CD8-positive, alpha-beta memory T cell (primary cell): ENCODE measurements at regions not wholly inside any gene's neighbourhood (a gene's known extent, or its start where the extent isn't known, plus 50 kb on each side); places are given as distances from the start of the nearest gene placed in this dataset.

Experiments
- CTCF ChIA-PET: fragments of 350-600 bp; sonication (Branson Sonifier 250); formaldehyde crosslinking; loops from one replicate; lab custom pipeline; 2021; ENCODE audit warnings: antibody characterized with exemption; lab: Charles Lee
- POLR2A ChIA-PET: fragments of 350-600 bp; sonication (Branson Sonifier 250); formaldehyde crosslinking; loops from one replicate; lab custom pipeline; 2021; ENCODE audit warnings: antibody characterized with exemption; lab: Charles Lee
- DNase-seq, 5 donors: peaks; one replicate each; pipeline versions ENCODE4 v3.0.0 to v3.0.0-alpha.2; 2020 to 2022; ENCODE audit warnings: mixed read lengths in 1 of 5
- H3K27ac ChIP-seq: one replicate; pipeline ENCODE4 v1.7.0; 2013; ENCODE audit warnings: low read depth, mild to moderate bottlenecking, low read length, moderate library complexity
- H3K27me3 ChIP-seq: 2 replicates; pipeline ENCODE4 v1.7.0; 2013; ENCODE audit warnings: low read length, mild to moderate bottlenecking; ENCODE audit not compliant: insufficient read depth, poor library complexity, severe bottlenecking
- H3K36me3 ChIP-seq: 2 replicates; pipeline ENCODE4 v1.7.0; 2013; ENCODE audit warnings: mild to moderate bottlenecking, low read length, moderate library complexity; ENCODE audit not compliant: insufficient read depth
- H3K4me1 ChIP-seq: 2 replicates; pipeline ENCODE4 v1.7.0; 2013; ENCODE audit warnings: mild to moderate bottlenecking, low read length, moderate library complexity; ENCODE audit not compliant: insufficient read depth
- H3K4me3 ChIP-seq: 2 replicates; pipeline ENCODE4 v1.7.0; 2013; ENCODE audit warnings: mild to moderate bottlenecking, low read length
- H3K9me3 ChIP-seq: 2 replicates; pipeline ENCODE4 v1.7.0; 2013; ENCODE audit warnings: mild to moderate bottlenecking, low read length
- H3K27ac Mint-ChIP-seq, 8 donors: one replicate each; pipeline ENCODE4 v1.8.0; 2020 to 2021; ENCODE audit warnings: mixed read lengths in 8 of 8, mild to moderate bottlenecking in 6 of 8, inconsistent platforms in 3 of 8, moderate library complexity in 3 of 8
- H3K27me3 Mint-ChIP-seq, 2 donors: one replicate each; pipeline ENCODE4 v1.8.0; 2020 to 2021; ENCODE audit warnings: mixed read lengths in 2 of 2, mild to moderate bottlenecking in 1 of 2, moderate library complexity in 1 of 2
- H3K36me3 Mint-ChIP-seq, 3 donors: one replicate each; pipeline ENCODE4 v1.8.0; 2020 to 2021; ENCODE audit warnings: mixed read lengths in 3 of 3, inconsistent platforms in 1 of 3, mild to moderate bottlenecking in 1 of 3
- H3K4me1 Mint-ChIP-seq, 3 donors: one replicate each; pipeline ENCODE4 v1.8.0; 2020 to 2021; ENCODE audit warnings: mixed read lengths in 3 of 3, inconsistent platforms in 1 of 3, mild to moderate bottlenecking in 1 of 3
- H3K4me3 Mint-ChIP-seq, 7 donors: one replicate each; pipeline ENCODE4 v1.8.0; 2020 to 2021; ENCODE audit warnings: mixed read lengths in 7 of 7, mild to moderate bottlenecking in 6 of 7, moderate library complexity in 4 of 7, inconsistent platforms in 2 of 7
- H3K9me3 Mint-ChIP-seq, 5 donors: one replicate each; pipeline ENCODE4 v1.8.0; 2020 to 2022; ENCODE audit warnings: mixed read lengths in 5 of 5, mild to moderate bottlenecking in 3 of 5, moderate library complexity in 2 of 5, inconsistent platforms in 1 of 5

GRCh38 chr11:27816197-27816596, 115.9 kb upstream of the BDNF start:
- ChIA-PET CTCF (no interaction called here), POLR2A (no interaction called here)
- Mint-ChIP-seq H3K4me1 (no peaks in the 10 kb centered on the region), H3K4me3 (no peak overlapping the region), H3K36me3 (no peaks in the 10 kb centered on the region), H3K9me3 (peaks cover 0 to 5% (median 2%) of the 10 kb centered on the region in 5 donors), H3K27ac (no peak overlapping the region), H3K27me3 (no peaks in the 10 kb centered on the region)
- Histone ChIP-seq H3K4me1 (no peaks in the 10 kb centered on the region), H3K36me3 (no peaks in the 10 kb centered on the region), H3K27me3 (no peaks in the 10 kb centered on the region), H3K4me3 (no peak overlapping the region), H3K27ac (no peak overlapping the region), H3K9me3 (no peaks in the 10 kb centered on the region)
- no peak for DNase-seq

GRCh38 chr11:27812341-27812740, 112.1 kb upstream of the BDNF start:
- CTCF ChIA-PET, result no interaction called here
- H3K4me1 ChIP-seq, result no peaks in the 10 kb centered on the region
- no peaks in the 10 kb centered on the region for H3K4me1 Mint-ChIP-seq
- H3K27ac ChIP-seq, result no peak overlapping the region
- H3K27ac Mint-ChIP-seq, result no peak overlapping the region
- DNase-seq, result no peak
- no peaks in the 10 kb centered on the region for H3K9me3 ChIP-seq
- H3K27me3 Mint-ChIP-seq, result no peaks in the 10 kb centered on the region
- H3K4me3 ChIP-seq, result no peak overlapping the region
- no peaks in the 10 kb centered on the region for H3K36me3 ChIP-seq
- POLR2A ChIA-PET, result no interaction called here
- no peaks in the 10 kb centered on the region for H3K36me3 Mint-ChIP-seq
- no peak overlapping the region for H3K4me3 Mint-ChIP-seq
- H3K27me3 ChIP-seq, result no peaks in the 10 kb centered on the region
- peaks cover 0 to 5% (median 0%) of the 10 kb centered on the region in 5 donors for H3K9me3 Mint-ChIP-seq

GRCh38 chr11:27807596-27807995, 107.3 kb upstream of the BDNF start:
- Mint-ChIP-seq H3K27ac (no peak overlapping the region), H3K4me1 (no peaks in the 10 kb centered on the region), H3K9me3 (peaks cover 0 to 5% (median 0%) of the 10 kb centered on the region in 5 donors), H3K27me3 (peaks cover 0 to 6% of the 10 kb centered on the region in 2 donors), H3K36me3 (no peaks in the 10 kb centered on the region), H3K4me3 (no peak overlapping the region)
- ChIA-PET POLR2A (interaction anchor here (0.7 kb wide), 1 partner anchor 81 kb away, joined by 3 read pairs; no protein-coding TSS in a partner anchor), CTCF (no interaction called here)
- no peak overlapping the region for H3K27ac ChIP-seq
- no peaks in the 10 kb centered on the region for H3K27me3 ChIP-seq
- DNase-seq, result no peak
- no peaks in the 10 kb centered on the region for H3K36me3 ChIP-seq
- H3K9me3 ChIP-seq, result no peaks in the 10 kb centered on the region
- no peaks in the 10 kb centered on the region for H3K4me1 ChIP-seq
- no peak overlapping the region for H3K4me3 ChIP-seq

DNA sequence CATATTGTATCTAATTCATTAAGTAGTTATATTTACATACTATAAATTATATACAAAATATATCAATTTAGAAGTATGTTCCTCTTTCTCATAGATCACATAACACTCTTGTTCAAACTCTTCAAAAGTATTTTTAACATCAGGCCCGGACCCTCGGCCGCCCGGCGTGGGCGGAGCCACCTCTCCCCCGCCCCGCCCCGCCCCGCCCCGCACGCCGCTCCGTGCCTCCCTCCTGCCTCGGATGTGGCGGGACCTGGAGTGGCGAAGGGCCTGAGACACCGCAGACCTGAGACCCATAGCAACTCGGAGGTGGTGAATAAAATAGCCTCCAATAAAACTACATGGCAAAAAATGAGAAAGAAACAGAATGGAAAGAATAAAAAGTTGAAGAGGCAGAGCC, 105.9 kb upstream of the BDNF start:
- Histone ChIP-seq H3K4me1 (no peaks in the 10 kb centered on the region), H3K27me3 (no peaks in the 10 kb centered on the region), H3K36me3 (no peaks in the 10 kb centered on the region), H3K9me3 (no peaks in the 10 kb centered on the region), H3K4me3 (no peak overlapping the region), H3K27ac (no peak overlapping the region)
- Mint-ChIP-seq H3K4me3 (no peak overlapping the region), H3K36me3 (no peaks in the 10 kb centered on the region), H3K4me1 (no peaks in the 10 kb centered on the region), H3K27me3 (peaks cover 0 to 6% of the 10 kb centered on the region in 2 donors), H3K27ac (no peak overlapping the region), H3K9me3 (peaks cover 0 to 9% (median 0%) of the 10 kb centered on the region in 5 donors)
- CTCF ChIA-PET, result no interaction called here
- POLR2A ChIA-PET, result no interaction called here
- DNase-seq, result no peak

GRCh38 chr11:27795955-27796861, 96.0 kb upstream of the BDNF start:
- ChIA-PET POLR2A (no interaction called here), CTCF (no interaction called here)
- Histone ChIP-seq H3K27me3 (no peaks in the 10 kb centered on the region), H3K4me3 (no peak overlapping the region), H3K36me3 (no peaks in the 10 kb centered on the region), H3K4me1 (no peaks in the 10 kb centered on the region), H3K9me3 (no peaks in the 10 kb centered on the region), H3K27ac (no peak overlapping the region)
- Mint-ChIP-seq H3K27ac (no peak overlapping the region), H3K27me3 (peaks cover 0 to 3% of the 10 kb centered on the region in 2 donors), H3K4me3 (no peak overlapping the region), H3K4me1 (no peaks in the 10 kb centered on the region), H3K9me3 (peaks cover 0 to 10% (median 7%) of the 10 kb centered on the region in 5 donors), H3K36me3 (no peaks in the 10 kb centered on the region)
- no peak for DNase-seq

DNA sequence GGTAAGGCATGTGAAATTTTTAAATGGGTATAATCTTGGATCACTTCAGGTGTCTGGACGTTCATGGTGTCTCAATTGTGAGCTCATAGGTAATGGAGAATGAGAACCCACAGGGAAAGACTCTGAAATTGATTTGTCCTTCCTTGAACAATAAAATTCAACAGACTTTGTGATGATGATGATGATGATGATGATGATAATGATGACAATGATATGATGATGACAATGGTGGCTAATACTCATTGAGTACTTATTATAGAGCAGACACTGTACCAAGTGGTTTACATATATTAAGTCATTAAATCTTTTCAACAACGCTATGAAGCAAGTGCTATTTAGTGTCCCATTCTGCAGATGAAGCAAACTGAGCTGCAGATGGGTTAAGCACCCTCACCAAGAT, 86.6 kb upstream of the BDNF start:
- ChIA-PET CTCF (no interaction called here), POLR2A (no interaction called here)
- Histone ChIP-seq H3K27me3 (no peaks in the 10 kb centered on the region), H3K4me1 (no peaks in the 10 kb centered on the region), H3K36me3 (no peaks in the 10 kb centered on the region), H3K27ac (no peak overlapping the region), H3K9me3 (no peaks in the 10 kb centered on the region), H3K4me3 (no peak overlapping the region)
- no peak for DNase-seq
- no peak overlapping the region for H3K4me3 Mint-ChIP-seq
- H3K27ac Mint-ChIP-seq, result no peak overlapping the region
- H3K9me3 Mint-ChIP-seq, result peaks cover 0 to 3% (median 2%) of the 10 kb centered on the region in 5 donors
- H3K27me3 Mint-ChIP-seq, result no peaks in the 10 kb centered on the region
- H3K36me3 Mint-ChIP-seq, result no peaks in the 10 kb centered on the region
- no peaks in the 10 kb centered on the region for H3K4me1 Mint-ChIP-seq

GRCh38 chr11:27786331-27786730, 86.1 kb upstream of the BDNF start:
- no peaks in the 10 kb centered on the region for H3K36me3 Mint-ChIP-seq
- peaks cover 0 to 2% (median under 1%) of the 10 kb centered on the region in 5 donors for H3K9me3 Mint-ChIP-seq
- no peaks in the 10 kb centered on the region for H3K27me3 Mint-ChIP-seq
- no peak overlapping the region for H3K4me3 Mint-ChIP-seq
- ChIA-PET POLR2A (no interaction called here), CTCF (no interaction called here)
- H3K27ac ChIP-seq, result no peak overlapping the region
- no peak for DNase-seq
- no peaks in the 10 kb centered on the region for H3K27me3 ChIP-seq
- H3K4me1 Mint-ChIP-seq, result no peaks in the 10 kb centered on the region
- H3K9me3 ChIP-seq, result no peaks in the 10 kb centered on the region
- no peaks in the 10 kb centered on the region for H3K4me1 ChIP-seq
- no peak overlapping the region for H3K4me3 ChIP-seq
- no peak overlapping the region for H3K27ac Mint-ChIP-seq
- H3K36me3 ChIP-seq, result no peaks in the 10 kb centered on the region

GRCh38 chr11:27783701-27784355, 83.6 kb upstream of the BDNF start:
- ChIA-PET POLR2A (no interaction called here), CTCF (no interaction called here)
- Histone ChIP-seq H3K27ac (no peak overlapping the region), H3K36me3 (no peaks in the 10 kb centered on the region), H3K27me3 (no peaks in the 10 kb centered on the region), H3K9me3 (no peaks in the 10 kb centered on the region), H3K4me1 (no peaks in the 10 kb centered on the region), H3K4me3 (no peak overlapping the region)
- Mint-ChIP-seq H3K27me3 (no peaks in the 10 kb centered on the region), H3K4me3 (no peak overlapping the region), H3K4me1 (no peaks in the 10 kb centered on the region), H3K9me3 (peaks cover 0 to 4% (median under 1%) of the 10 kb centered on the region in 5 donors), H3K27ac (no peak overlapping the region), H3K36me3 (no peaks in the 10 kb centered on the region)
- no peak for DNase-seq
